ENCODE measurements at regions not wholly inside any gene's neighbourhood (a gene's known extent, or its start where the extent isn't known, plus 50 kb on each side); places are given as distances from the start of the nearest gene placed in this dataset.

DNA sequence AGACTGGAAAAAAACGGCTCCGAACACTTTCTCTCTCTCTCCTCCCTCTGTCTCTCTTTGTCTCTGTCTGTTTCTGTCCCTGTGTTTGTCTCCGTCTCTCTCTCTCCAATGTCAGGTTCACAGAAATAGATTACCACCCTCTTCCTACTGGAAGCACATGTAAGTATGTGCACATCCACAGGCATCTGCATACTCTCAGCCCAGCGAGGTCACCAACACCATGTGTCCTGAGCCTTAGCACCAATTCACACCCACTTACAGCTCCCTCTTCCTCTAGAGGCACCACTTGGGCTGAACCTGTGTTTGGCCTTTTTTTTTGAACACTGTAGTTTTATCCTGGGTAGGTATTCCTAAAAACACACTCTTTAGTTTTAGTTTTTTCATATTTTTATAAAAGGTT lies 130.5 kb downstream of the ETS2 start:
- TF ChIP-seq, protein P1, sequence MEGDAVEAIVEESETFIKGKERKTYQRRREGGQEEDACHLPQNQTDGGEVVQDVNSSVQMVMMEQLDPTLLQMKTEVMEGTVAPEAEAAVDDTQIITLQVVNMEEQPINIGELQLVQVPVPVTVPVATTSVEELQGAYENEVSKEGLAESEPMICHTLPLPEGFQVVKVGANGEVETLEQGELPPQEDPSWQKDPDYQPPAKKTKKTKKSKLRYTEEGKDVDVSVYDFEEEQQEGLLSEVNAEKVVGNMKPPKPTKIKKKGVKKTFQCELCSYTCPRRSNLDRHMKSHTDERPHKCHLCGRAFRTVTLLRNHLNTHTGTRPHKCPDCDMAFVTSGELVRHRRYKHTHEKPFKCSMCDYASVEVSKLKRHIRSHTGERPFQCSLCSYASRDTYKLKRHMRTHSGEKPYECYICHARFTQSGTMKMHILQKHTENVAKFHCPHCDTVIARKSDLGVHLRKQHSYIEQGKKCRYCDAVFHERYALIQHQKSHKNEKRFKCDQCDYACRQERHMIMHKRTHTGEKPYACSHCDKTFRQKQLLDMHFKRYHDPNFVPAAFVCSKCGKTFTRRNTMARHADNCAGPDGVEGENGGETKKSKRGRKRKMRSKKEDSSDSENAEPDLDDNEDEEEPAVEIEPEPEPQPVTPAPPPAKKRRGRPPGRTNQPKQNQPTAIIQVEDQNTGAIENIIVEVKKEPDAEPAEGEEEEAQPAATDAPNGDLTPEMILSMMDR (IDR thresholded peaks at IDR 0.05): no peak
- Histone ChIP-seq H3K4me3 (no peak overlapping the region), H3K4me1 (no peaks in the 10 kb centered on the region), H3K9me3 (no peaks in the 10 kb centered on the region), H3K27ac (no peak overlapping the region), H3K27me3 (no peaks in the 10 kb centered on the region), H3K36me3 (no peaks in the 10 kb centered on the region)
- intact Hi-C loops (cut with DNase I): loop anchor here (2.0 kb wide), 1 partner anchor 45 kb away; no protein-coding TSS in a partner anchor
- DNase-seq (ENCODE audit: low spot score in 2 of 2): no peak

DNA sequence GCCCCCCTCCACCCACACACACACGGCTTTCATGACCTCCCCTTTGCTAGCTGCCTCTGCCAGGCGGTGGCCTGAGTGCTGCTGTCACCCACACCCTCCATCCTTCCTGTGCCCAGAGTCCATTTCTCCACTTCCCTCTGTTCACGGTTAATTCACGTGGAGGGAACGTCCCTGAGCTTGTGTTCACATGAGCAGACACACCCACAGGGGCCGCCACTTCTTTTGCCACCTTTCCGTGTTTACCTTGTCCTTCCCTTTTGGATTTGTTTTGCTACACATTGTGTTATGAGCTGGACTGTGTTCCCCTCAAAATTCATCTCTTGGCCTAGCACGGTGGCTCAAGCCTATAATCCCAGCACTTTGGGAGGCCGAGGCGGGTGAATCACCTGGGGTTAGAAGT lies 128.0 kb downstream of the ETS2 start:
- H3K27me3 ChIP-seq: no peaks in the 10 kb centered on the region
- intact Hi-C loops (cut with DNase I): no loop called here
- no peaks in the 10 kb centered on the region for H3K36me3 ChIP-seq
- H3K4me3 ChIP-seq: no peak overlapping the region
- peaks cover 0 to 7% of the 10 kb centered on the region in 2 donors for H3K4me1 ChIP-seq
- no peak overlapping the region for H3K27ac ChIP-seq
- TF ChIP-seq, protein P1 (IDR thresholded peaks at IDR 0.05): no peak
- no peaks in the 10 kb centered on the region for H3K9me3 ChIP-seq
- DNase-seq (ENCODE audit: low spot score in 2 of 2): no peak

DNA sequence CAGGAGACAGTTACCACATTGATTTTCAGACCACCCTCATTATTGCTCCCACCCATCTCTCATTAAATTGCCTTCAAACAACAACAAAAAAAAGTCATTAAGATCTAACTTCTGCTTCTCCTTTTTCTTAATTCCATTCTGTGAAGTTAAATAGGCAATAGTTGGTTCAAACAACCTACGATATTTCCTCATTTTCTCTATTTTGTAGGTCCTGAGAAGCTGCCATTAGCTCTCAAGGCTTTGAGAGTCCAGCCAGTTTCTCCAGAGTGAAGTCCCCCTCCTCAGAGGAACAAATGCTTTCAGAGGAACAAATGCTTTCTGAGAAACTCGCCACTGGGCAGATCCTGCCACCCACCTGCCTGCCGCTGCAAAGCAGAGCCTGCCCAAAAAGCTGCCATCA lies 125.6 kb downstream of the ETS2 start:
- Histone ChIP-seq H3K4me1 (peaks cover 2 to 10% of the 10 kb centered on the region in 2 donors), H3K9me3 (no peaks in the 10 kb centered on the region), H3K4me3 (no peak overlapping the region), H3K27ac (peak overlapping the region in 1 of 2 donors; percentile 23), H3K27me3 (no peaks in the 10 kb centered on the region), H3K36me3 (no peaks in the 10 kb centered on the region)
- TF ChIP-seq, protein P1 (IDR thresholded peaks at IDR 0.05): no peak
- intact Hi-C loops (cut with DNase I): no loop called here
- DNase-seq (ENCODE audit: low spot score in 2 of 2): no peak

DNA sequence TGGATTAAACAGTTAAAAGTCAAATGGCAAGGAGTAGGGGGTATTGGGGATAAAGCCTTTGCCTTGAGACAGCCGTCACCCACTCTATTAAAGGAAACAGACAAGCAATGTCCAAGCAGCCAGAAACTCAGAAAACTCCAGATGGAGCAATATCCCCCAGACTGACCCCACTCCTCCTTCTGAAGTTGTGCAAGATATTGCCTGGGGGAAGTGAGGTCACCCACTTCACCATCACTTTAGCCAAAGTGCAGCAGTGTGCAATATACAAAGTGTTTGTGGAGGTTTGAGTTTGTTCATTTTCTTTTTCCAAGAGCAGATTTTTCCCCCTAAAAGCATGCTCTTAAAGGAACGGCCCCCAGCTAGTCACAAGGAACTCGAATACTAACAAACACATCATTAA lies 125.1 kb downstream of the ETS2 start:
- no peaks in the 10 kb centered on the region for H3K27me3 ChIP-seq
- peak overlapping the region; percentile 26 to 62 for H3K27ac ChIP-seq
- DNase-seq (ENCODE audit: low spot score in 2 of 2): peak in 1 of 2 donors; percentile 77
- intact Hi-C loops (cut with DNase I): no loop called here
- no peaks in the 10 kb centered on the region for H3K9me3 ChIP-seq
- TF ChIP-seq, protein P1 (IDR thresholded peaks at IDR 0.05): no peak
- H3K36me3 ChIP-seq: no peaks in the 10 kb centered on the region
- no peak overlapping the region for H3K4me3 ChIP-seq
- H3K4me1 ChIP-seq: peaks cover 3 to 13% of the 10 kb centered on the region in 2 donors

DNA sequence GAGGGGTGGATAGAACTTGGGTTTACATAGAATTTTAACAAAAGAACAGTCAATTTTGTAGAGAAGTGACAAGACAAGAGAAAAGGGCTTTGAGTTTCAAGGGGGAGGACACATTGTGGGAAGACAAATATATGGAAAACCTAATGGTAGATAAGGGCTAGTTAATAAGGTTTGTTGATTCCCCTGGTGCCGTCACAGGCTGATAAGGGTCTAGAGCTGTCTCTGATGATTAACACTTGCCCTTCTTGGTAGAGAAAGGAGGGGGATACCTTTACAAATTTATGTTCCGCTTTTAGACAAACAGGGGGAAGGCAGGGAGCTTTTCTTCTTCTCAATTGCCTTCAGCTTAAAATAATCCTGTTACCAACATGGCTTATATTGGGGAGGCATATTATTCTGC lies 124.3 kb downstream of the ETS2 start:
- Histone ChIP-seq H3K4me1 (peaks cover 8 to 20% of the 10 kb centered on the region in 2 donors), H3K36me3 (no peaks in the 10 kb centered on the region), H3K27me3 (no peaks in the 10 kb centered on the region), H3K9me3 (no peaks in the 10 kb centered on the region), H3K27ac (peak overlapping the region in 1 of 2 donors; percentile 62), H3K4me3 (no peak overlapping the region)
- intact Hi-C loops (cut with DNase I): no loop called here
- DNase-seq (ENCODE audit: low spot score in 2 of 2): no peak
- TF ChIP-seq, protein P1 (IDR thresholded peaks at IDR 0.05): no peak

DNA sequence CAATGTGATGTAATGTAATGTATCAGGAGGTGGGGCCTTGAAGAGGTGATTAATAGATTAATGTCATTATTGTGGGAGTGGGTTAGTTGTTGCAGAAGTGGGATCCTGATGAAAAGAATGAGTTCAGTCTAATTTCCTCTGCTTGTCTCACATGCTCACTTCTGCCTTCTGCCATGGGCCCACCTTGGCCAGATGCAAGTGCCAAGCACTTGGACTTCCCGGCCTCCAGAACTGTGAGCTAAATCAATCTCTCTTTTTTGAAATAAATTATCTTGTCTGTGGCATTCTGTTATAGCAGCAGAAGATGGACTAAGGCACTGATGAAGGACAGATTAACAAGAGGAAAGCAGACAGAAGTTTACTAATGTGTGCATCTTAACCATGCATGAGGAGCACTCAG lies 123.9 kb downstream of the ETS2 start:
- TF ChIP-seq, protein P1 (IDR thresholded peaks at IDR 0.05): no peak
- H3K36me3 ChIP-seq: no peaks in the 10 kb centered on the region
- intact Hi-C loops (cut with DNase I): loop anchor here (10.0 kb wide), 2 partner anchors 195 kb away; no protein-coding TSS in a partner anchor
- H3K27ac ChIP-seq: no peak overlapping the region
- no peak for DNase-seq (ENCODE audit: low spot score in 2 of 2)
- H3K4me3 ChIP-seq: no peak overlapping the region
- H3K9me3 ChIP-seq: no peaks in the 10 kb centered on the region
- H3K4me1 ChIP-seq: peaks cover 8 to 22% of the 10 kb centered on the region in 2 donors
- H3K27me3 ChIP-seq: no peaks in the 10 kb centered on the region
